Stimulated activated naive CD8-positive, alpha-beta T cell treated with anti-CD3 and anti-CD28 coated beads, Interleukin-15, amount 100 ng/mL, for 72 hours (primary cell): ENCODE measurements at regions not wholly inside any gene's neighbourhood (a gene's known extent, or its start where the extent isn't known, plus 50 kb on each side); places are given as distances from the start of the nearest gene placed in this dataset.

ENCODE experiments used
- ATAC-seq: fragments of 150-1000 bp; cut with Tn5 transposase; 2 replicates; pipeline ENCODE4 v1.10.0; 2021; ENCODE audit warnings: mild to moderate bottlenecking, moderate library complexity
- DNase-seq, 2 donors: peaks; one replicate each; pipeline ENCODE4 v3.0.0; 2021 to 2022
- H3K27ac Mint-ChIP-seq, 2 donors: one replicate each; pipeline ENCODE4 v1.8.0; 2022; ENCODE audit warnings: mild to moderate bottlenecking in 2 of 2, mixed read lengths in 2 of 2, moderate library complexity in 2 of 2
- H3K27me3 Mint-ChIP-seq: one replicate; pipeline ENCODE4 v1.8.0; 2022; ENCODE audit warnings: mixed read lengths
- H3K4me1 Mint-ChIP-seq: one replicate; pipeline ENCODE4 v1.8.0; 2022; ENCODE audit warnings: mild to moderate bottlenecking, mixed read lengths
- H3K4me3 Mint-ChIP-seq, 2 donors: one replicate each; pipeline ENCODE4 v1.8.0; 2022; ENCODE audit warnings: mild to moderate bottlenecking in 2 of 2, mixed read lengths in 2 of 2, moderate library complexity in 1 of 2
- H3K9me3 Mint-ChIP-seq, 2 donors: one replicate each; pipeline ENCODE4 v1.8.0; 2022; ENCODE audit warnings: mixed read lengths in 2 of 2

- ATAC-seq (no peak), DNase-seq (no peak)
- no peak overlapping the region for H3K27ac Mint-ChIP-seq
- H3K4me3 Mint-ChIP-seq = no peak overlapping the region
- no peaks in the 10 kb centered on the region for H3K4me1 Mint-ChIP-seq
- H3K9me3 Mint-ChIP-seq = no peaks in the 10 kb centered on the region
- peaks cover 41% of the 10 kb centered on the region for H3K27me3 Mint-ChIP-seq
Observed at GRCh38 chr2:44850016-44850415, 91.5 kb upstream of the SIX3 start.

GRCh38 chr2:44851518-44851917 is 90.0 kb upstream of the SIX3 start:
- H3K9me3 Mint-ChIP-seq = no peaks in the 10 kb centered on the region
- H3K4me1 Mint-ChIP-seq = no peaks in the 10 kb centered on the region
- peaks cover 40% of the 10 kb centered on the region for H3K27me3 Mint-ChIP-seq
- H3K4me3 Mint-ChIP-seq = no peak overlapping the region
- no peak for ATAC-seq
- H3K27ac Mint-ChIP-seq = no peak overlapping the region
- no peak for DNase-seq

GRCh38 chr2:44852594-44852993 is 88.9 kb upstream of the SIX3 start:
- ATAC-seq (no peak), DNase-seq (no peak)
- H3K27me3 Mint-ChIP-seq = peaks cover 37% of the 10 kb centered on the region
- H3K9me3 Mint-ChIP-seq = no peaks in the 10 kb centered on the region
- H3K27ac Mint-ChIP-seq = no peak overlapping the region
- H3K4me3 Mint-ChIP-seq = no peak overlapping the region
- no peaks in the 10 kb centered on the region for H3K4me1 Mint-ChIP-seq

- H3K27me3 Mint-ChIP-seq = peaks cover 47% of the 10 kb centered on the region
- no peak for DNase-seq
- no peak overlapping the region for H3K4me3 Mint-ChIP-seq
- H3K27ac Mint-ChIP-seq = no peak overlapping the region
- H3K9me3 Mint-ChIP-seq = peaks cover 6 to 16% of the 10 kb centered on the region in 2 donors
- H3K4me1 Mint-ChIP-seq = no peaks in the 10 kb centered on the region
- no peak for ATAC-seq
Observed at GRCh38 chr2:44859337-44859736, 82.2 kb upstream of the SIX3 start.

DNA sequence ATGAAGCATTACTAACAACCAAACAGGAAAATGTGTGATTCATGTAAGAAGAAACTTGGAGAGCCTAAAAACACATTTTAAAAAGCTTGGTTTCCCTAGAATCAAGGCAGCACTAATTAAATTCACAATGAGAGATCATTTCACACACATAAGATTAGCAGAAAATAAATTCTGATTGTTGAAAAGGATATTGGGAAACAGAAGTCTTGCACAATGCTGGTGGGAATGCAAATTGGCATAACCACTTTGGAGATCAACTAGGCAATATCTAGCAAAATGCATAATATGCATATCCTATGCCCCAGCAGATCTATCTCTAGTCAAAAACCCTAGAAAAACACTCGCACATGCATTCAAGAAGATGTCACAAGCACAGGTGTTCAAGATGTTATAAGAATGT is 75.3 kb upstream of the SIX3 start:
- H3K27me3 Mint-ChIP-seq = peaks cover 52% of the 10 kb centered on the region
- ATAC-seq (no peak), DNase-seq (no peak)
- H3K4me1 Mint-ChIP-seq = no peaks in the 10 kb centered on the region
- H3K27ac Mint-ChIP-seq = no peak overlapping the region
- no peaks in the 10 kb centered on the region for H3K9me3 Mint-ChIP-seq
- H3K4me3 Mint-ChIP-seq = no peak overlapping the region

DNA sequence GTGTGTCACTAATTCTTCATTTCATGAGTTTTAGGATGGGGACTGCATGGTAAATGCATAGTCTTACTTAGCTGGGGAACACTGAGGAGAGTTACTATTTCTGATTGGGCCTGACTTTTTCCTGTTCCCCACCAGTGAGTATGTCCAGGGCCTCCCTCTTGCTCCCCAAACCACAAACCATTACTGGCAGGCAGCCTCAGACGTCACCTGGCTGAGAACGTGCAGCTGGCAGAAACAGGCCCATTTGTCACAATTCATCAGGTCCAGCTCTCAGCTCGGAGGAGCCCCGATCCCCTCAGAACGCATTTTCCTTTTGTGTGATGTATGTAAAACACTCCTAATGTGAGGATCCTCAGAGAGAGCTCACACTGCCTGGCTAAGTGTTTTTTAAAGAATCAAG is 71.7 kb upstream of the SIX3 start:
- no peak for ATAC-seq
- Mint-ChIP-seq H3K4me3 (no peak overlapping the region), H3K4me1 (no peaks in the 10 kb centered on the region), H3K27me3 (peaks cover 47% of the 10 kb centered on the region), H3K27ac (peak overlapping the region in 1 of 2 donors; percentile 15), H3K9me3 (no peaks in the 10 kb centered on the region)
- no peak for DNase-seq

DNA sequence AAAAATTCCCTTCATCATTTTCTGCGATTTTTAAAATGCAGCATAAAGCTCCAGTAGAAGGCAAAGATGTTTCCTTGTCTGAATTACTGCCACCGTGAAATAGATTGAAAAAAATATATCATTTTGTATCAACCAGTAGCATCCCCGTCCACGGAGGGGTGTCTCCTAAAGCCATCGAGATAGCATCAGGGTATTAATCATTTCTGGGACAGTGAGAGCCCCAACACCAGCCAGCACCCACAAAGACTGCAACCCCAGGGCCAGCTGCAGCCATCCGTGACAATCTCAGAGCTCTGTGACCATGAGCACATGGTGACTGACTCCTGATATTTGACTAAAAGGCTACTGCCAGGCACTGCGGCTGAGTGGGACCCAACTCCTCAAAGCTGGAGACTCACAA is 64.1 kb upstream of the SIX3 start:
- peaks cover 11 to 15% of the 10 kb centered on the region in 2 donors for H3K9me3 Mint-ChIP-seq
- H3K4me3 Mint-ChIP-seq = no peak overlapping the region
- DNase-seq (no peak), ATAC-seq (no peak)
- H3K4me1 Mint-ChIP-seq = no peaks in the 10 kb centered on the region
- H3K27me3 Mint-ChIP-seq = peaks cover 28% of the 10 kb centered on the region
- no peak overlapping the region for H3K27ac Mint-ChIP-seq

DNA sequence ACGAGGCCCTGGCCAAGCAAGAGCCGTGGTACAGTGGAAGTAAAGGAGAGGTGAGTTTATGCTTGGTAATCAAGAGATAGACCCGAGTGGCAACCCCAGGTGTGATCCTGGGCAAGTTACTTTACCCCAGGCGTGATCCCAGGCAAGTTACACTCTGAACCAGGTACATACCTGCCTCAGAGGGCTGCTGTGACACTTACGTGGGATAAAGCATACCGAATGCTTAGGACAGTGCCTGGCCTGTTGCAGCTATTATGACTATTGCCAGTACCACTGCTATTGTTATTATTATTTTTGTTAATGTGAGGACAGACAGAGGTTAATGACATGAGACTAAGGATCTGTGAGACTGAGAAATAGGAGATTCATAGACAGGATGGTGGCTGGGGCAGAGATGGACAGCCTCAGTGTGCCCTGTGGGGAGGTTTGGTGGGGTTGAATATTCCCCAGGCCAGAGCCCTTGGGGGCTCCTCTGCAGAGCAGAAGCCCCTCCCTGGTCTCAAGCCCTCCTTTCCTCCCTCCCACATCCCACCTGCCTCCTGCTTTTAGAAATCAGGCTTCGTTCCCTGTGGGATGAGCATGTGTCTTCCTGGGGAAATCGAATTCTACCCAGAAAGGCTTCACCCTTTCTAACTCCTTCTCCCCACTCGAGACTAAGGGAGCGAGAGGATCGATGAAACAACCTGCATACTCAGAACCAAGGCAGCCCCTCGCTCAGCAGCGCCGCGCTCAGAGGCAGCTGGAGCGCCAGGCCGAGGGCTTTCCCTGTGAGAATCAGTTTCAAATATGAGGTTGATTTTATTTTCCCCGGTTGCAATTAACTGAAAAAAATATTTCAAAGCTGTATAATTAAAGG is 62.0 kb upstream of the SIX3 start:
- Mint-ChIP-seq H3K9me3 (peaks cover 11 to 15% of the 10 kb centered on the region in 2 donors), H3K27ac (no peak overlapping the region), H3K27me3 (peaks cover 23% of the 10 kb centered on the region), H3K4me3 (no peak overlapping the region), H3K4me1 (no peaks in the 10 kb centered on the region)
- no peak for ATAC-seq
- DNase-seq = no peak

- Mint-ChIP-seq H3K4me1 (no peaks in the 10 kb centered on the region), H3K9me3 (peaks cover 9 to 12% of the 10 kb centered on the region in 2 donors), H3K27ac (no peak overlapping the region), H3K27me3 (peaks cover 23% of the 10 kb centered on the region), H3K4me3 (no peak overlapping the region)
- ATAC-seq (no peak), DNase-seq (no peak)
Observed at GRCh38 chr2:44880125-44880483, 61.4 kb upstream of the SIX3 start.

GRCh38 chr2:44881856-44882255 is 59.6 kb upstream of the SIX3 start:
- Mint-ChIP-seq H3K4me3 (no peak overlapping the region), H3K27me3 (peaks cover 19% of the 10 kb centered on the region), H3K4me1 (no peaks in the 10 kb centered on the region), H3K9me3 (no peaks in the 10 kb centered on the region), H3K27ac (no peak overlapping the region)
- DNase-seq = no peak
- ATAC-seq = no peak

GRCh38 chr2:44883356-44883755 is 58.1 kb upstream of the SIX3 start:
- Mint-ChIP-seq H3K27ac (no peak overlapping the region), H3K9me3 (no peaks in the 10 kb centered on the region), H3K4me3 (no peak overlapping the region), H3K4me1 (no peaks in the 10 kb centered on the region), H3K27me3 (peaks cover 26% of the 10 kb centered on the region)
- ATAC-seq (no peak), DNase-seq (no peak)

DNA sequence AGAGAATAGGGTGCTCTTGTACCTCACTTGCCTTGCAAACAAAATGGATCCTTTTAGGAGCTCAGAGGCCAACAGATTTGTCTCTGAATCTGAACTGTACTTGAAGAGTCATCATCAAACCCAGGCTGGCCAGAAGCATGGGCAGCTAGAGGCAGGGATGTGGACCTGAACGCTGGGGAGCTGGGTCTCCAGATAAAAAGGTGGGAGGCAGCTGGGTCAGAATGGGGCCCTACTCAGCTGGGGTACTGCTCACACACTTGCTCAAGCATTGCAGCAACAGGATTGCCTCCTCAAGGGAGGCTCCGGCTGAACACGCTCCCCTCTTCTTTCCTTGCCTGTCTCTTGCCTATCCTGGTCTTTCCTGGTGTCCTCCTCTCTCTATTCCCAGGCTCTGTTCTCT is 57.3 kb upstream of the SIX3 start:
- Mint-ChIP-seq H3K4me1 (no peaks in the 10 kb centered on the region), H3K9me3 (no peaks in the 10 kb centered on the region), H3K27ac (no peak overlapping the region), H3K4me3 (no peak overlapping the region), H3K27me3 (peaks cover 26% of the 10 kb centered on the region)
- no peak for DNase-seq
- no peak for ATAC-seq

DNA sequence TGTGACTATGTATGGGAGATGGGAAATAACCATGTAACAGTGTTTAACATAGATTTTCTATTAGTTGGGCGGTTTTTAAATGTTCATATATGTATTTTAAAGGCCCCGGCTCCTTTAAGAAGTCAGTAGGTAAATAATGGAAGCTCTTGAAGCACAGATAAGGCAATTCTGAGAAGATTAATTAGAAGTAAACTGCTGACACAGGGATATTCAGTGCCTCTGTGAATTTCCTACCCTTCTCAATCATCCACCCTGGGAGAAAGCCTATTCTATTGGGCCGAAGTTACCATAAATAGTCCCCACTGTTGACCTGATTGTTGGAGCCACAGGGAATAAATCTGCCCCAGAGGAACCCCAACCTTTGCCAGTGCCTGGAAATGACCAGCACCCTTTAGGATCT is 56.8 kb upstream of the SIX3 start:
- Mint-ChIP-seq H3K4me1 (no peaks in the 10 kb centered on the region), H3K9me3 (no peaks in the 10 kb centered on the region), H3K4me3 (no peak overlapping the region), H3K27me3 (peaks cover 26% of the 10 kb centered on the region), H3K27ac (no peak overlapping the region)
- DNase-seq (no peak), ATAC-seq (no peak)

GRCh38 chr2:44886414-44886813 is 55.1 kb upstream of the SIX3 start:
- DNase-seq = no peak
- no peak for ATAC-seq

DNA sequence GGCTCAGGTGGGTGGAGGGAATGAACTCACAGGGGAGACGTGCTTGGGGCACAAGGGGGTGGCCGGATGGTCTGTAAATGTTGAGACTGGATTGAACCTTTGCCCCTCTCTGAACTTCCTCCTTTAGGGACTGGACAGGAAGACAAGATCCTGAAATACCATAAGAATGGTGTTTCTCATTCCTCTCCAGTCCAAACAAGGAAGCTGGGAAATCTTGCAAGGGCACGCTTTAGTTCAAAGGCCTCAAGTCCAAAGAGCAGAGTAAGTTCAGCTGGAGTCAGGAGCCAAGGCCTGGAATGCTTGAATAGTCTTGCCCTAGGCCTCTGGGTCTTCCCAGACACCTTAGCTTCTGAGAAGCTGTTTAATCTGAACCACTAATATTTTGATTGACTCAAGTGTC is 52.4 kb upstream of the SIX3 start:
- H3K9me3 Mint-ChIP-seq = peaks cover 15 to 32% of the 10 kb centered on the region in 2 donors
- H3K4me1 Mint-ChIP-seq = no peaks in the 10 kb centered on the region
- H3K27me3 Mint-ChIP-seq = peaks cover 26% of the 10 kb centered on the region
- no peak overlapping the region for H3K4me3 Mint-ChIP-seq
- H3K27ac Mint-ChIP-seq = no peak overlapping the region
- no peak for DNase-seq
- no peak for ATAC-seq

More at GRCh38 chr2:44886414-44886813, 55.1 kb upstream of the SIX3 start:
- no peak overlapping the region for H3K4me3 Mint-ChIP-seq
- H3K4me1 Mint-ChIP-seq = no peaks in the 10 kb centered on the region
- no peak overlapping the region for H3K27ac Mint-ChIP-seq
- peaks cover 26% of the 10 kb centered on the region for H3K27me3 Mint-ChIP-seq
- peaks cover 0 to 5% of the 10 kb centered on the region in 2 donors for H3K9me3 Mint-ChIP-seq
